ENCODE measurements at regions not wholly inside any gene's neighbourhood (a gene's known extent, or its start where the extent isn't known, plus 50 kb on each side); places are given as distances from the start of the nearest gene placed in this dataset.

GRCh38 chr4:129364747-129365452 lies 268.9 kb downstream of the C4orf33 start:
- intact Hi-C loops (cut with DNase I): no loop called here
- no peak for TF ChIP-seq CTCF (IDR thresholded peaks at IDR 0.05)

GRCh38 chr4:129369361-129370010 lies 273.5 kb downstream of the C4orf33 start:
- DNase-seq (no peak), ATAC-seq (no peak)
- no peaks in the 10 kb centered on the region for H3K9me3 ChIP-seq
- no peaks in the 10 kb centered on the region for H3K27me3 ChIP-seq (ENCODE audit: low read depth)
- no peaks in the 10 kb centered on the region for H3K36me3 ChIP-seq
- H3K4me1 ChIP-seq: no peaks in the 10 kb centered on the region
- TF ChIP-seq CTCF (IDR thresholded peaks at IDR 0.05): no peak
- no peak overlapping the region for H3K4me3 ChIP-seq
- intact Hi-C loops (cut with DNase I): no loop called here
- H3K27ac ChIP-seq: no peak overlapping the region

More at GRCh38 chr4:129364747-129365452, 268.9 kb downstream of the C4orf33 start:
- Histone ChIP-seq H3K4me3 (no peak overlapping the region), H3K9me3 (no peaks in the 10 kb centered on the region), H3K27me3 (ENCODE audit: low read depth) (no peaks in the 10 kb centered on the region), H3K4me1 (no peaks in the 10 kb centered on the region), H3K27ac (no peak overlapping the region), H3K36me3 (no peaks in the 10 kb centered on the region)
- ATAC-seq: no peak
- no peak for DNase-seq

GRCh38 chr4:129371065-129371464 lies 275.1 kb downstream of the C4orf33 start:
- no peak for ATAC-seq
- intact Hi-C loops (cut with DNase I): no loop called here
- no peak overlapping the region for H3K4me3 ChIP-seq
- H3K27ac ChIP-seq: no peak overlapping the region
- no peaks in the 10 kb centered on the region for H3K27me3 ChIP-seq (ENCODE audit: low read depth)
- TF ChIP-seq CTCF (IDR thresholded peaks at IDR 0.05): no peak
- no peak for DNase-seq
- no peaks in the 10 kb centered on the region for H3K4me1 ChIP-seq
- H3K36me3 ChIP-seq: no peaks in the 10 kb centered on the region
- no peaks in the 10 kb centered on the region for H3K9me3 ChIP-seq

GRCh38 chr4:129371926-129372325 lies 276.0 kb downstream of the C4orf33 start:
- Histone ChIP-seq H3K27ac (no peak overlapping the region), H3K36me3 (no peaks in the 10 kb centered on the region), H3K27me3 (ENCODE audit: low read depth) (no peaks in the 10 kb centered on the region), H3K4me1 (no peaks in the 10 kb centered on the region), H3K4me3 (no peak overlapping the region), H3K9me3 (no peaks in the 10 kb centered on the region)
- DNase-seq (no peak), ATAC-seq (no peak)
- intact Hi-C loops (cut with DNase I): no loop called here
- TF ChIP-seq CTCF (IDR thresholded peaks at IDR 0.05): no peak

GRCh38 chr4:129377131-129377845 lies 281.3 kb downstream of the C4orf33 start:
- ATAC-seq: no peak
- TF ChIP-seq CTCF (IDR thresholded peaks at IDR 0.05): no peak
- Histone ChIP-seq H3K27me3 (ENCODE audit: low read depth) (no peaks in the 10 kb centered on the region), H3K36me3 (no peaks in the 10 kb centered on the region), H3K9me3 (no peaks in the 10 kb centered on the region), H3K27ac (no peak overlapping the region), H3K4me3 (no peak overlapping the region), H3K4me1 (no peaks in the 10 kb centered on the region)
- DNase-seq: no peak
- intact Hi-C loops (cut with DNase I): no loop called here

All from lower lobe of right lung (tissue), 2 donors.